NCI-H774 (cell line): ENCODE measurements at regions not wholly inside any gene's neighbourhood (a gene's known extent, or its start where the extent isn't known, plus 50 kb on each side); places are given as distances from the start of the nearest gene placed in this dataset.

Experiments used
- DNase-seq: peaks from one replicate; lab custom pipeline; 2025; lab: John Stamatoyannopoulos, UW

GRCh38 chr18:73735836-73736235 lies 411.8 kb downstream of the FBXO15 start:
- no peak for DNase-seq

GRCh38 chr18:73733806-73734314 lies 413.8 kb downstream of the FBXO15 start:
- no peak for DNase-seq

DNA sequence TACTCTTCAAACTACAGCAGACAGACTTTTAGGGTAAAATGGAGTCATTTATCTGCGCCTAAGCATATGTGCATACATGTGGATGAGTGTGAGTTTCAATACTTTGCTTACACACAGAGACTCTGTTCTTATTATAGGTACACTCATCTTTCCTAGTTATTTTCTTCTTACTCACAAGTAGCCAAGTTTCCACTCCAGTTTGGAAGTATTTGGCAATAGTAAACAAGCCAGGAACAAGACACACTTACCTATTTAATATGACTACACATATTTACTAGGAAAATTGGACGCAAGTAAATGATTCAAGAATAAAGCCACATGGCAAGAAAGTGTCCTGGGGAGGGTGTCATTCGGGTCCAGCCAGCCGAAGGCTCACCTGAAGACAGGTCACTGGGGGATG lies 414.3 kb downstream of the FBXO15 start:
- DNase-seq = no peak

DNA sequence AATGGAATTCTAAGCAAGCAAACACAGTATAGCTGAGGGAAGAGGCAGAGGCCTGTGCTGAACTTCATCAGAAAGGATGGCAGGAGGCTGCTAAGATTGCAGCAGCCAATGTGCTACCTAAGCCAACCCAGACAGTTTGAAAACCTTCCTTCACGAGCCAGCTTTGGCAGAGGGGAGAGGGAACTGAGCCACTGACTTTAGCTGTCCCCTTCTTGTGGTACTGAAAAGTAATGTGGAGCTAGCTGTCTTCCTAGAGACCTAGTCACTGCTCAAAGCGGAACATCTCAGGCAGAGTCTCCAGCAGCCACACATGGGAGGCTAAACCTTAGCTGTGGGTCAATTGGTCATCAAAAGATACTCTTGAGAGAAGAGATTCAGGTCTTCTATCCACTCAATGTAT lies 419.0 kb downstream of the FBXO15 start:
- no peak for DNase-seq

DNA sequence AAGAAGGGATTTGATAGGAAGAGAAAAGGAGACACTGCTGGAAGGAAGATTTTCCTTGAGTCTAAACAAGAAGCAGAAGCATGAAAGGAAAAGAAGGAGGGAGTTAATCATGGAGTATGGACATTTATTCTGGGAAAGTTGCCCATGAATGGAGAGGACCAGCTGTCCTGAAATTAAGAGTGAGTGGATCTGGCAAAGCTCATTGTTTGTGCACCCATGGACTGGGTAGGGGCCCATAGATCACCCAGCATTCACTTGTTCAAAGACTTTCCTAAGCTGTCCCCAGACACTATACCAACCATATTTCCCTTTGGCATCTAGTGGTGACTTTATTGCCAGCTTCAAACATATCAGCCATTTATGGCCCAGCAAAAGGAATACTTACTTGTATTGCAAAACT lies 422.7 kb downstream of the FBXO15 start:
- no peak for DNase-seq

DNA sequence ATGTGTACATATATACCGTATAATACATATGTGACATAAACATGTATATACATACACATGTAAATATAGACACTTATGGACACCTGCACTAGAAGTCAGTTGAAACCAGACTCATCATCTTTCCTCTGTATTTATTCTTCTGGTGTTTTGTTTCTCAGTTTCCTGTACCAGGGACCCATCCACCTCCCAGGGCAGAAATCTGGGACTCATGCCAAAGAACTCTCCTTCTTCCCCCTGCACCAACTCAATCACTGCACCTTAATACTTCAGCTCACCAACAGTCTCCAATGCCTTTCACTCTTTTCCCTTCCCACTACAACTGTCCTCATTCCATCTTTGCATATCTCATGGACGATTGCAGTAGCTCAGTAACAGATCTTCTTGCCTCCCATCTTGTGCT lies 428.0 kb downstream of the FBXO15 start:
- DNase-seq = no peak

- DNase-seq = no peak
These were observed 430.1 kb downstream of the FBXO15 start for GRCh38 chr18:73717570-73717969.

DNA sequence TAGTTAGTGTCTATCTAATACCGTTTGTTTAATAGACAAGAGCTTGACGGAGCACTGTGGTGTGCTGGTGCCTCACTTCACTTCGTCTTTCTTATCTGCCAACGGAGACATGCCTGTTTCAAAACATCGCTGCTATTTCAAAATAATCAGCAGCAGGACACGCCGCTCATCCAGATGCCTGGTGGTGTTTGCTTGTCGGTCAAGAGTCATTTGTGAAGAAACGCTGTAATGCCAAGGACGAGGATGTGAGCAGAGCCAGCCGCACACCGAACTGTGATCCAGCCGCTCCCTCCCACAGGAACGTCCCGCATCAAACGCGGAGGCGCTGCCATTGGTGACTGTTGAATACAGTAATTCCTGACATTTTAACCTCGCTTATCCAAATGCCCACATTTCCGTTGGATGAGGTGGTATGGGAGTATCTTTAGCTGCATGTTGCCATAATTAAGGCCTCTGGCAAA lies 432.4 kb downstream of the FBXO15 start:
- DNase-seq = no peak

DNA sequence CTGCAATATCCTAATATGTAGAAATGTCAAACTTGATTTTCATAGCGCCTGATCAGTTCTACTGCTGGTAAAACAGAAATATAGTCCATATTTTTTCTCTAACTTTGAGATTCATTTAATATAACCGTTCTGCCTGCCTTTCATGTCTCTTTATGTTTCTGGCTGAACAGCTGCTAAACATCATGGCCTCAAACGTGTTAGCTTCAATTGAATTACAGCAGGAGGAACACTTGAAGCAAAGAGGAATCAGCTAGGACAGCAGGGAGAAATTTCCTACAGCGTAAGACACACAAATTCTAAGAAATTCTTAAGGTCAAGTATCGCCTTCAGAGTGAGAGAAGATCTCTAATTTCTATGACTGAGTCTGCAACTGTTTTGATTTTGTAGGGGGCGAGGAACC lies 433.2 kb downstream of the FBXO15 start:
- DNase-seq = no peak

DNA sequence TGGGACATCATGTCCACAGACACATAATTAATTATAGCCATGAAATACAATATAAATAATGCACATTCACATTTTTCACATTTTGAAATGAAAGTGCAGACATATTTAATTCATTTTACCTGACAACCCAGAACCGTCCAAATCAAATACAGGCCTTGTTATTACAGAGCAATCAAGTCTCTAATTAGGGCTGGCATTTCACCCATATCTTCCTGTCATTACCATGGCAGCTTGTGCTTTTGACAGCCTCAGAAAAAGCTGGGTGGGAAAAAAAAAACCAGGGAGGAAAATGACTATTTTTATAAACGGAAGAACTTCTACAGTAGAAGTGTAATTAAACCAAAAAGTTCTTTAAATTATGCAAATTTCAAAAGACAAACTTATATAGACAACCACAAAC lies 436.4 kb downstream of the FBXO15 start:
- no peak for DNase-seq

DNA sequence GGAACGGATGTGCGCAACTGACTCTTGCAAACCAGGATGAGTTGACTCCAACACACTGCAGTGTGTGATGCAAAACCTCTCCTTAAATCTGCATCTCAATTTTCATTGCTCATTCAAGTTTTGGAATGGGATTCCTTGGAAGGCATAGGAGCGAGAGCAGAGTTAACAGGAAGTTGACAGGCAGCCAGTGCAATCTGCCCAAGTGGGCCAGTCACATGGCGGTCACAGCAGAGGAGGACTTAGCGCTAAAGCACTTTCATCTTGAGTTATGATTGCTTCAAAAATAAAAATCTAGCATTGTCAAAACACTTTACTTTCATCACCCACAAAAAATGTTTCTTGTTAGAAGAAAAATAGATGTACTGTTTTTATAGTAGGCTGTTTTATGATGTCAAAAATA lies 439.0 kb downstream of the FBXO15 start:
- DNase-seq = no peak

DNA sequence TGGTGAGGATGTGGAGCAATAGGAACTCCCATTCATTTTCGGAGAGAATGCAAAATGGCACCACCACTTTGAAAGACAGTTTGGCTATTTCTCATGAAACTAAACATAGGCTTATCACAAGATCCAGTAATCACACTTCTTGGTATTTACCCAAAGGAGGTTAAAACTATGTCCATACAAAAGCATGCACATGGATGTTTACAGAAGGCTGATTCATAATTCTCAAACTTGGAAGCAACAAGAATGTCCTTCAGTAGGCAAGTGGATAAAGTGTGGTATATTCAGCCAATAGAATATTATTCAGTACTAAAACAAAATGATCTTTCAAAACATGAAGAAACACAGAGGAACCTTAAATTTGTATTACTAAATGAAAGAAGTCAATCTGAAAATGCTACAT lies 440.6 kb downstream of the FBXO15 start:
- no peak for DNase-seq

DNA sequence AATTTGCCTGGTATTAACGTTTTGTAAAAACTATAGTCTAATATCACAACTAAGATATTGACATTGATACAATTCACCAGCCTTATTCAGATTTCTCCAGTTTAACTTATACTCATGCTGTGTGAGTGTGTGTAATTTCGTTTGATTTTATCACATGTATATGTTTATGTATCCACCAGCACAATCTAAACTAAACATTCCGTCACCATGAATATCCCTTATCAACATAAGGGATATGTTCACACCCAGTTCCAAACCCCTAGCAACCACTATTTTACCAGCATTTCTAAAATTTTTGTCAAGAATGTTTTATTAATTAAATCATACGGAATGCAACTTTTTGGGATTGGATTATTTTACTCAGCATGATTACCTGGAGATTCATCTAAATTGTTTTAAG lies 450.3 kb downstream of the FBXO15 start:
- no peak for DNase-seq

GRCh38 chr18:73696698-73697097 lies 450.9 kb downstream of the FBXO15 start:
- no peak for DNase-seq

GRCh38 chr18:73696171-73696570 lies 451.5 kb downstream of the FBXO15 start:
- DNase-seq = no peak

DNA sequence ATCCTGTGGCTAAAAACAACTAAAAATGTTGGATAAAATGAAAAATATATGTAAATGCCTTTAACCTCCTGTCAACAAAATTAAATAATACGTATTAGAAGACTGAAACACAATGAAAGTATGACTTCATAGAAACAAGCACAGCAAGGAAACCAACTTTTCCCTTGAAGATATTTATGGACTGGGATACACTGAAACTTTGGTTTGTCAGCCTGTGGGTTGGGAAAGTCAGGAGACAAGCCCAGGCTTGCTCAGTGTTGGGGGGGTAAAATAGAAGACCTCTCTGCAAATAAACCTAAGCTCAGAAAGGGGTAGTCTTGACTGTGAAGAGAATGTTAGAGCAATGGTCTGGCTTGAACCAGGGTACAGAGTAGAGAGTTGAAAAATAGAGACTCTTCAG lies 454.5 kb downstream of the FBXO15 start:
- no peak for DNase-seq

- DNase-seq = no peak
These were observed 456.0 kb downstream of the FBXO15 start for GRCh38 chr18:73691624-73692023.

DNA sequence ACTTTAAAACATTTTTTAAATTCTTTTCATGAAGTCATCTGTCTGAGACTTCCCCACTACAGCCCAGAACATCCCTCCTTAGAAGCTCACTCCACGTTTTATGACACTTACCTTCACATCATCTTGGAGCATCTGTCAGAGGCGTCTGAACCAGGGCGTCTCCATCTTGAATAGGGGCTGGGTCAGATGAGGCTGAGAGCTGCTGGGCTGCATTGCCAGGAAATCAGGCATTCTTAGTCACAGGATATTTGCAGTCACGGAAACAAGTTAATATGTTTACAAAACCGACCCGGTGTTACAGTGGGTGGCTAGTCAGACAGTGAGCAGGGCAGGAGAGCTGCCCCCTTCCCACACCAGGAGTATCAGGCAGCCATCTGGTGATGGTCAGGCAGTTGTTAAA lies 456.5 kb downstream of the FBXO15 start:
- no peak for DNase-seq

DNA sequence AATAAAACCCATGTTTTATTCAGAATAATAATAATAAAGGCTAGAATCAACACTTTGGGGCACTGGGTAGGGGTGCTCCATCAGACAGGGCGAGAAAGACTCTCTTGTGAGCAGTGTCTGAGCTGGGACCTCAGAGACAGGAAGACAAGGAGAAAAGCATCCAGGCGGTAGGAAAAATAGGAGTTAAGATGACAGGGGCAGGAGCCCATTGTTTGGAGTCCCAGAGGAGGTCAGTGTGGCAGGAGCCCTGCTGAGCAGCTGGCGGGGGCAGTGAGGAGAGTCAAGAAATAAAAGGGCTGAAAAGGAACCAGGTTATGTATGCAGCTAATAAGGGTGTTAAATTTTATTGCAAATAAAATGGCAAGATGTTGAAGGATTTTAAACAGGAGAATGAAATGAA lies 457.4 kb downstream of the FBXO15 start:
- DNase-seq = no peak

DNA sequence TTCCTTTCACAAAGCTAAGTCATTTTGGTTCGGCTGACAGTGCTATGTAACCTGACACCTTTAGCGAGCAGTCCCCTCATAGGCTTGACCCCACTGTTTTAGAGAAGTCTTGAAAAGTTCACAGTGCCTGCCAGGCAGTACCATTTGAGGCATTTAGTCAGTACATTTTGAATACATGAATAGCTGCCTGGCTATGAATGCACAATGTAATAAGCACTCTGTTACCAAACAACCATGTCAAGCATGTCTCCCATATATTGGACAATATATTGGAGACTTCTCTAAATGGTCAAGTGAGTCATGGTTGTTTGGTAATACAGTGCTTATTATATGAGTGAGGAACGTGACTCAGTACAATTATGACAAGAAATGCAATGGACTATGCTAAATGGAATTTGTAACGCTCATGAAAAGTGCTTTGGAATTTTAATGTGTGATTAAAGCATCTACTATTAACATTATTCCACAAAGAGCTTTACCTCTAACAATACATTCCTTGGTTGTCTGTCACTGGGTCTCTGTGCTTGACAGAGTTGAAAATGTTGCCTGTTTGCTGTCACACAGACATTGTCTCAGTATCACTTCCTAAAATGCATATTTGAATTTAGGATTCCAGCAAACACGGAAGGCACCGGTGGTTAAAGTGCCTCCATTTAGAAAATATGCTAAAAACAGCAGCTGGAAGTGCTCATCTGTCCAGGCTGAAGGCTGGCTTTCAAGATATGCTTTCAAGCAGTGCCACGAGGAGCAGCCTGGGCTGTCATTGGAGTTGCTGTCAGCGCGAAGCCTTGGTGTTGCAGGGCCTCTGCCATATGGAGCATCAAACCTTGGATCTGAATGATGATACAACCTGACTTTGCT lies 458.6 kb downstream of the FBXO15 start:
- DNase-seq = no peak

GRCh38 chr18:73688161-73688560 lies 459.5 kb downstream of the FBXO15 start:
- DNase-seq = no peak

DNA sequence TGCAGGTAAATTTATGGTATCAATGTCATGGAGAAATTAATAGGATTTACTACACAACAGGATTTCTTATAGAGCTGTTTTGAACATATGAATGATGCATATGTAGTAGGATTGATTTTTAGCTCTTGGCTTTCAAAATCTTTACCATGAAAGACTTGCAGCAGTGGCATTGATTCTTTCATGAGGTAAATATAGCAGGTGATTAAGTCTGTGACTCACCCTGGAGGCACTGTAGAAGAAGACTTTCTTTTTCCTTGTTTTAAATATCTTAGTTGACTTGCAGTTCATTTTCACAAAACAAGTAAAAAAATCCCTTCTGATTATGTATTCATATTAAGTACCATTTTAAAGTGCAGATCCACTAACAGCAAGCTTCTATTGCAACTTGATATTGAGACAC lies 463.0 kb downstream of the FBXO15 start:
- DNase-seq = no peak

- DNase-seq = no peak
These were observed 464.0 kb downstream of the FBXO15 start for GRCh38 chr18:73683409-73684238.
